SK-N-SH treated with all-trans-retinoic acid at 6 μM for 48 hours (cell line): ENCODE measurements at regions not wholly inside any gene's neighbourhood (a gene's known extent, or its start where the extent isn't known, plus 50 kb on each side); places are given as distances from the start of the nearest gene placed in this dataset.

Source experiments
- ATAC-seq: fragments of 200-7000 bp; cut with Tn5 transposase; 3 replicates; pipeline ENCODE4 v1.9.1; 2020; ENCODE audit warnings: mild to moderate bottlenecking, moderate library complexity
- ARNTL ChIP-seq: fragments of 450-650 bp; formaldehyde crosslinking; IDR thresholded peaks from 2 replicates; pipeline ENCODE4 v1.5.0; 2020; ENCODE audit warnings: low read depth, mild to moderate bottlenecking, moderate library complexity, borderline replicate concordance
- BACH2 ChIP-seq: fragments of 250-450 bp; sonication (Bioruptor Pico); IDR thresholded peaks from 2 replicates; pipeline ENCODE4 v1.9.0; 2021; ENCODE audit warnings: mild to moderate bottlenecking, borderline replicate concordance
- CREB5 ChIP-seq: fragments of 250-450 bp; sonication (Bioruptor Pico); IDR thresholded peaks from 2 replicates; pipeline ENCODE4 v1.5.1; 2020; ENCODE audit warnings: low read depth, mild to moderate bottlenecking, moderate library complexity
- CSRNP3 ChIP-seq: fragments of 250-450 bp; sonication (Bioruptor Pico); IDR thresholded peaks from 2 replicates; pipeline ENCODE4 v1.5.1; 2021; ENCODE audit warnings: mild to moderate bottlenecking, moderate library complexity
- ESRRG ChIP-seq: fragments of 250-450 bp; sonication (Bioruptor Pico); IDR thresholded peaks from 2 replicates; pipeline ENCODE4 v1.6.1; 2021; ENCODE audit warnings: mild to moderate bottlenecking
- GLIS3 ChIP-seq: fragments of 250-450 bp; sonication (Bioruptor Pico); IDR thresholded peaks from 2 replicates; pipeline ENCODE4 v1.5.0; 2020; ENCODE audit warnings: mild to moderate bottlenecking, moderate library complexity
- ISL1 ChIP-seq: fragments of 250-450 bp; sonication (Bioruptor Pico); IDR thresholded peaks from 2 replicates; pipeline ENCODE4 v2.1.2; 2022; ENCODE audit warnings: mild to moderate bottlenecking, moderate library complexity
- PATZ1 ChIP-seq: fragments of 250-450 bp; sonication (Bioruptor Pico); IDR thresholded peaks from 2 replicates; pipeline ENCODE4 v1.8.0; 2020; ENCODE audit warnings: mild to moderate bottlenecking, moderate library complexity, borderline replicate concordance
- POU6F1 ChIP-seq: fragments of 250-450 bp; sonication (Bioruptor Pico); IDR thresholded peaks from 2 replicates; pipeline ENCODE4 v1.8.0; 2021; ENCODE audit warnings: low read depth, mild to moderate bottlenecking, moderate library complexity, borderline replicate concordance
- PPARA ChIP-seq: fragments of 250-450 bp; sonication (Bioruptor Pico); IDR thresholded peaks from 2 replicates; pipeline ENCODE4 v1.5.0; 2020; ENCODE audit warnings: mild to moderate bottlenecking, borderline replicate concordance
- SNAI2 ChIP-seq: fragments of 250-450 bp; sonication (Bioruptor Pico); IDR thresholded peaks from 2 replicates; pipeline ENCODE4 v1.5.0; 2020; ENCODE audit warnings: mild to moderate bottlenecking, moderate library complexity
- TCF4 ChIP-seq: fragments of 250-450 bp; sonication (Bioruptor Pico); IDR thresholded peaks from 2 replicates; pipeline ENCODE4 v1.8.0; 2021; ENCODE audit warnings: mild to moderate bottlenecking, moderate library complexity, borderline replicate concordance
- TOX ChIP-seq: fragments of 250-450 bp; sonication (Bioruptor Pico); IDR thresholded peaks from 2 replicates; pipeline ENCODE4 v1.8.0; 2021; ENCODE audit warnings: mild to moderate bottlenecking, moderate library complexity, borderline replicate concordance
- TSHZ2 ChIP-seq: fragments of 250-450 bp; sonication (Bioruptor Pico); IDR thresholded peaks from 2 replicates; pipeline ENCODE4 v1.5.0; 2020; ENCODE audit warnings: mild to moderate bottlenecking, moderate library complexity
- ZFP3 ChIP-seq: fragments of 250-450 bp; sonication (Bioruptor Pico); IDR thresholded peaks from 2 replicates; pipeline ENCODE4 v1.5.0; 2020; ENCODE audit warnings: mild to moderate bottlenecking, moderate library complexity
- ZFP30 ChIP-seq: fragments of 450-650 bp; formaldehyde crosslinking; IDR thresholded peaks from 2 replicates; pipeline ENCODE4 v1.5.0; 2022; ENCODE audit warnings: mild to moderate bottlenecking, moderate library complexity
- ZNF565 ChIP-seq: fragments of 450-650 bp; formaldehyde crosslinking; conservative IDR thresholded peaks from 2 replicates; pipeline ENCODE4 v1.5.0; 2020; ENCODE audit warnings: low read depth, mild to moderate bottlenecking, moderate library complexity
- ZNF70 ChIP-seq: fragments of 450-650 bp; formaldehyde crosslinking; IDR thresholded peaks from 2 replicates; pipeline ENCODE4 v1.5.0; 2020; ENCODE audit warnings: mild to moderate bottlenecking, moderate library complexity
- ZNF8 ChIP-seq: fragments of 450-650 bp; formaldehyde crosslinking; IDR thresholded peaks from 2 replicates; pipeline ENCODE4 v1.5.0; 2020; ENCODE audit warnings: mild to moderate bottlenecking, moderate library complexity

- no peak for ATAC-seq
- TF ChIP-seq ARNTL (CRISPR knock-in tag) (no peak), TOX (CRISPR knock-in tag) (no peak), PPARA (CRISPR knock-in tag) (no peak), TCF4 (CRISPR knock-in tag) (no peak), PATZ1 (CRISPR knock-in tag) (no peak), ISL1 (CRISPR knock-in tag) (no peak), CSRNP3 (CRISPR knock-in tag) (no peak), POU6F1 (CRISPR knock-in tag) (no peak), BACH2 (CRISPR knock-in tag) (no peak), CREB5 (CRISPR knock-in tag) (no peak), ZNF565 (CRISPR knock-in tag) (no peak), SNAI2 (no peak), ZFP3 (CRISPR knock-in tag) (no peak), ZFP30 (no peak)
These were observed 237.4 kb downstream of the TLE3 start for GRCh38 chr15:69860321-69860720.

- TF ChIP-seq ESRRG (no peak), PPARA (CRISPR knock-in tag) (no peak), PATZ1 (CRISPR knock-in tag) (no peak), ZNF8 (CRISPR knock-in tag) (no peak), CREB5 (CRISPR knock-in tag) (no peak), TSHZ2 (CRISPR knock-in tag) (no peak), ZNF70 (no peak), ZNF565 (CRISPR knock-in tag) (no peak), ZFP3 (CRISPR knock-in tag) (no peak), POU6F1 (CRISPR knock-in tag) (no peak), GLIS3 (no peak)
- ATAC-seq: no peak
These were observed 236.8 kb downstream of the TLE3 start for GRCh38 chr15:69860921-69861320.
